OCI-LY7 (cell line): ENCODE measurements at regions not wholly inside any gene's neighbourhood (a gene's known extent, or its start where the extent isn't known, plus 50 kb on each side); places are given as distances from the start of the nearest gene placed in this dataset.

Experiments used
- BruUV-seq: library from RNA; stranded (reverse); fragments of 400-500 nt; replicated peaks from 2 replicates; lab custom pipeline; 2021; lab: Mats Ljungman, UMichigan
- CTCF ChIA-PET: fragments of 300-600 bp; sonication (Branson Sonifier 250); formaldehyde crosslinking; loops from one replicate; lab custom pipeline; 2022; ENCODE audit warnings: antibody characterized with exemption; ENCODE audit not compliant: unreplicated experiment; lab: Charles Lee
- POLR2A ChIA-PET: fragments of 300-600 bp; sonication (Branson Sonifier 250); formaldehyde crosslinking; loops from one replicate; lab custom pipeline; 2022; ENCODE audit warnings: antibody characterized with exemption; lab: Charles Lee
- DNase-seq: peaks from one replicate; pipeline ENCODE4 v3.0.0-alpha.2; 2015; ENCODE audit warnings: low spot score
- H2AFZ ChIP-seq: fragments of 200-600 bp; sonication (generic), shearing (Covaris generic); 2 replicates; pipeline ENCODE4 v1.6.1; 2014; ENCODE audit warnings: mild to moderate bottlenecking, antibody characterized with exemption, low read length, moderate library complexity
- H3K27ac ChIP-seq: fragments of 200-600 bp; sonication (generic); 2 replicates; pipeline ENCODE4 v1.5.1; 2014; ENCODE audit warnings: mixed run types, low read depth, mild to moderate bottlenecking, moderate library complexity, low read length, inconsistent platforms; ENCODE audit not compliant: poor library complexity, severe bottlenecking
- H3K36me3 ChIP-seq: fragments of 200-600 bp; sonication (generic); 2 replicates; pipeline ENCODE4 v1.6.1; 2014; ENCODE audit warnings: mild to moderate bottlenecking, antibody characterized with exemption, low read length, moderate library complexity, mixed read lengths; ENCODE audit not compliant: insufficient read depth
- H3K4me1 ChIP-seq: fragments of 200-600 bp; sonication (generic); 2 replicates; pipeline ENCODE4 v1.5.1; 2014; ENCODE audit warnings: mild to moderate bottlenecking, low read length; ENCODE audit not compliant: insufficient read depth, poor library complexity, severe bottlenecking
- H3K4me2 ChIP-seq: fragments of 200-600 bp; sonication (generic); 2 replicates; pipeline ENCODE4 v1.6.1; 2014; ENCODE audit warnings: mild to moderate bottlenecking, low read length
- H3K4me3 ChIP-seq: fragments of 200-600 bp; sonication (generic); 2 replicates; pipeline ENCODE4 v1.5.1; 2014; ENCODE audit warnings: mild to moderate bottlenecking, low read depth, low read length; ENCODE audit not compliant: poor library complexity, severe bottlenecking
- H3K79me2 ChIP-seq: fragments of 200-600 bp; sonication (generic); 2 replicates; pipeline ENCODE4 v1.6.1; 2016; ENCODE audit warnings: low read depth, mild to moderate bottlenecking, low read length, moderate library complexity, mixed read lengths; ENCODE audit not compliant: insufficient read depth
- H3K9me2 ChIP-seq: fragments of 200-600 bp; sonication (generic); 2 replicates; pipeline ENCODE4 v1.6.1; 2016; ENCODE audit warnings: mild to moderate bottlenecking, low read length, mixed read lengths; ENCODE audit not compliant: insufficient read depth
- H3K9me3 ChIP-seq: fragments of 200-600 bp; sonication (generic); 2 replicates; pipeline ENCODE4 v1.6.1; 2014; ENCODE audit warnings: mild to moderate bottlenecking, mixed run types, low read length, mixed read lengths
- H4K20me1 ChIP-seq: fragments of 200-600 bp; sonication (generic); 2 replicates; pipeline ENCODE4 v1.6.1; 2014; ENCODE audit warnings: mild to moderate bottlenecking, antibody characterized with exemption, low read length, moderate library complexity, mixed read lengths; ENCODE audit not compliant: insufficient read depth
- EZH2phosphoT487 ChIP-seq: fragments of 200-600 bp; sonication (generic); IDR thresholded peaks from 2 replicates; pipeline ENCODE4 v1.6.1; 2018; ENCODE audit warnings: low read depth, borderline replicate concordance, mild to moderate bottlenecking, mixed run types, antibody characterized with exemption, low read length, moderate library complexity, mixed read lengths
- intact Hi-C: fragments of 100-400 bp; cut with micrococcal nuclease; formaldehyde crosslinking; loops from one replicate; pipeline ENCODE4 v1.10.0; 2022; ENCODE audit not compliant: unreplicated experiment
- TF ChIP-seq, protein P1 (sequence below): fragments of 200-600 bp; sonication (generic); conservative IDR thresholded peaks from 2 replicates; pipeline ENCODE4 v1.5.1; 2014; ENCODE audit warnings: mild to moderate bottlenecking, antibody characterized with exemption, low read length, moderate library complexity, mixed read lengths

DNA sequence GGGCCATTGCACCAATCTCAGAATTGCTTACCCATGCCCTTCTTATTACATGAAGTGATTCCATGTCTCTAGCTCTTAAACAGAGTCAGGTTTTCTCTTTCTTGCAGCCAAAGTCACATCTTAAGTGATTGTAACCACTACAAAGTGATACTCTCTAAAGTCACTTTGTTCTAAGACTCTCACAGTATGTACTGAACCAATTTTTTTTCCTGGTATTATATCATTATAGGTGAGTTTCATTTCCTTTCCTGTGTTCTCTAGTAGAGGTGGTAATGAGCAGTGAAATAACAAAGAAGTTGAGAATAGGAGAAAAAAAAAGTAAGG, 66.3 kb upstream of the DARS1 start:
- DNase-seq, result no peak
- Histone ChIP-seq H3K4me1 (peaks cover 49% of the 10 kb centered on the region), H3K27ac (no peak overlapping the region), H3K4me2 (peak overlapping the region; percentile 42), H3K4me3 (no peak overlapping the region), H3K36me3 (no peaks in the 10 kb centered on the region), H2AFZ (no peak overlapping the region; the same call in 1 of the 2 replicates), H4K20me1 (no peaks in the 10 kb centered on the region), H3K9me2 (no peaks in the 10 kb centered on the region), H3K9me3 (no peaks in the 10 kb centered on the region), H3K79me2 (no peaks in the 10 kb centered on the region)
- intact Hi-C loops, result no loop called here
- ChIA-PET CTCF (no interaction called here), POLR2A (interaction anchor here (1.0 to 2.1 kb wide), 2 partner anchors 19 to 54 kb away, joined by 3 to 6 read pairs; no protein-coding TSS in a partner anchor)
- TF ChIP-seq EZH2phosphoT487, result no peak
- TF ChIP-seq, protein P1, sequence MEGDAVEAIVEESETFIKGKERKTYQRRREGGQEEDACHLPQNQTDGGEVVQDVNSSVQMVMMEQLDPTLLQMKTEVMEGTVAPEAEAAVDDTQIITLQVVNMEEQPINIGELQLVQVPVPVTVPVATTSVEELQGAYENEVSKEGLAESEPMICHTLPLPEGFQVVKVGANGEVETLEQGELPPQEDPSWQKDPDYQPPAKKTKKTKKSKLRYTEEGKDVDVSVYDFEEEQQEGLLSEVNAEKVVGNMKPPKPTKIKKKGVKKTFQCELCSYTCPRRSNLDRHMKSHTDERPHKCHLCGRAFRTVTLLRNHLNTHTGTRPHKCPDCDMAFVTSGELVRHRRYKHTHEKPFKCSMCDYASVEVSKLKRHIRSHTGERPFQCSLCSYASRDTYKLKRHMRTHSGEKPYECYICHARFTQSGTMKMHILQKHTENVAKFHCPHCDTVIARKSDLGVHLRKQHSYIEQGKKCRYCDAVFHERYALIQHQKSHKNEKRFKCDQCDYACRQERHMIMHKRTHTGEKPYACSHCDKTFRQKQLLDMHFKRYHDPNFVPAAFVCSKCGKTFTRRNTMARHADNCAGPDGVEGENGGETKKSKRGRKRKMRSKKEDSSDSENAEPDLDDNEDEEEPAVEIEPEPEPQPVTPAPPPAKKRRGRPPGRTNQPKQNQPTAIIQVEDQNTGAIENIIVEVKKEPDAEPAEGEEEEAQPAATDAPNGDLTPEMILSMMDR, result no peak
- BruUV-seq, result no TSS peak

DNA sequence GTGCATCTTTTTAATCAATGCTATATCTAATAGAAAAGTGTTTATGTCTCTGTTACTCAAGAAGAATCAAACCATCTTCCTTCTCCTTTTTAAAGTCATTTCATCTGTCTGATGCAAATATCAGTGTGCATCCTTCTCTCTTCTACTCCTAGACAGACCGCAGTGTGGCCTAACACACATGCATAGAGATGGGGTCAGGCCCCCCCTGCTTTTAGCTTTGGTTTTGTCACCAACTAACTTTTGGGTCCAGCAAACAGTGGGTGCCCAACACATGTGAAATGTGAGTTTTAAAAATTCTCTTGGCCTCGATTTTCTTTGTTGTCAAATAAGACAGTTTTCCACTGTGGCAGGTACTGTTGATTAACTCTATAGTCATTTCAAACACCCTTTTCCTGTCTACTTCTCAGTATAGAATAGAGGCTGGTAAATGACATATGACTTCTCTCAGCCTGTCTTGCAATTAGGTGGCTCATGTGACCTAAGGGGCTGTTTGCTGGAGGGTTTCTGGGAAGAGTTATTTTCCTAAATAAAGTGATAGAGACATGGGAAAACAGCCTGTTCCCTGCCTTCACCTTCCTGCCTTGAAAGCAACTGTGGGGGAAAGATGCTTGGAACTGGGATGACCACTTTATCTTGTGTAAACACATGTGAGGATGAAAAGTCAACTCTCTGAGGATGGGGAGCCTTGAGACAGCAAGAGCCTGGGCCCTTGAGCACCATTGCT, 65.7 kb upstream of the DARS1 start:
- BruUV-seq, result no TSS peak
- Histone ChIP-seq H4K20me1 (no peaks in the 10 kb centered on the region), H3K79me2 (no peaks in the 10 kb centered on the region), H3K9me3 (no peaks in the 10 kb centered on the region), H2AFZ (no peak overlapping the region; the same call in 1 of the 2 replicates), H3K27ac (no peak overlapping the region), H3K4me3 (no peak overlapping the region), H3K36me3 (no peaks in the 10 kb centered on the region), H3K4me1 (peaks cover 47% of the 10 kb centered on the region), H3K9me2 (no peaks in the 10 kb centered on the region), H3K4me2 (peak overlapping the region; percentile 42)
- ChIA-PET POLR2A (interaction anchor here (0.8 to 2.1 kb wide), 4 partner anchors 10 to 54 kb away, joined by 3 to 6 read pairs (median 3); no protein-coding TSS in a partner anchor), CTCF (no interaction called here)
- TF ChIP-seq EZH2phosphoT487, result no peak
- TF ChIP-seq, protein P1, result no peak
- no peak for DNase-seq
- intact Hi-C loops, result no loop called here
